Mucosa of stomach (tissue), 1 donor: ENCODE measurements at regions not wholly inside any gene's neighbourhood (a gene's known extent, or its start where the extent isn't known, plus 50 kb on each side); places are given as distances from the start of the nearest gene placed in this dataset.
"Not testable (repeated sequence)": the region's sequence is repeated elsewhere in the genome, so short reads cannot be mapped to it uniquely, and the experiment has no call there.

Source experiments
- H3K27me3 ChIP-seq: one replicate; pipeline ENCODE4 v1.7.0; 2013; ENCODE audit warnings: mild to moderate bottlenecking, low read length; ENCODE audit not compliant: control insufficient read depth, insufficient read depth
- H3K36me3 ChIP-seq: one replicate; pipeline ENCODE4 v1.7.0; 2013; ENCODE audit warnings: low read length; ENCODE audit not compliant: control insufficient read depth, insufficient read depth
- H3K4me1 ChIP-seq: one replicate; pipeline ENCODE4 v1.7.0; 2013; ENCODE audit warnings: mild to moderate bottlenecking, low read length; ENCODE audit not compliant: control insufficient read depth, insufficient read depth
- H3K4me3 ChIP-seq: one replicate; pipeline ENCODE4 v1.7.0; 2013; ENCODE audit warnings: low read length
- H3K9ac ChIP-seq: one replicate; pipeline ENCODE4 v1.7.0; 2013; ENCODE audit warnings: mild to moderate bottlenecking, low read length, moderate library complexity
- H3K9me3 ChIP-seq: one replicate; pipeline ENCODE4 v1.7.0; 2013; ENCODE audit warnings: mild to moderate bottlenecking, low read length, moderate library complexity; ENCODE audit not compliant: control insufficient read depth
- donor health status: Pancreatic carcinoma.

DNA sequence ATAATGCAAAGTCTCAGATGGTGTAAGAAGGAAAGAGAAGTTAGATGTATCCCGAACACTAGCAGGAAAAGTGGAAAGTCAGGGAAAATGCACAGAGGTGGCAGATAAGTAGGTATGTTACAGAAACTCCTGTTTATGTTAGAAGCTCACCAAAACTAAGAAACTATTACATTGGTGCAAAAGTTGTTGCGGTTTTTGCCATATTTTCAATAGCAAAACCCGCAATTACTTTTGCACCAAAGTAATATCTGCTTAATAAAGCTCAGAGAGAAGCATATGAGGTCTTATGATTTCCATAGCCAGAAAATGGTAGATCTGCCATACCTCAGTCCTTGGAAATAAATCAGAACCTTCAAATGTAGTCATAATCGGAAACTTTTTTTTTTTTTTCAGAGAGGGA, 1035.6 kb downstream of the PCDH7 start:
- no peaks in the 10 kb centered on the region for H3K9me3 ChIP-seq

DNA sequence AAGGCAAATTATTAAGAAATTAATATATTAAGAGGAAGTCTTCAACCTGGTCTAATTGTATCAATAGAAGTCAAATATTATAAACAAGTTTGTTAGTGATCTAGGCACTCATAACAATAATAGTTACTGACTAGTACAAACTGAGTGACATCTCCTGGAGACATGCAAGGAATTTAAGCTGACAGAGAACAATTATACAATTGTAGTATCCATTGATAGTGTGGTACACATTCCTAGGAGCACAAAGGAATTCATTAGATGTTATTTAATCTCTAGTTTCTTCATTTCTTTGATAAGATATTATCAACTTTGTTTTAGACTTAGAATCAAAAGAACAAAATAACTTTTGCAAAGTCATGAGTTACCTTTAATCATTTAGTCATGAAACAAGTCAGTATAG, 1048.6 kb downstream of the PCDH7 start:
- H3K4me3 ChIP-seq: no peak overlapping the region
- H3K36me3 ChIP-seq: no peaks in the 10 kb centered on the region
- no peak overlapping the region for H3K9ac ChIP-seq
- no peaks in the 10 kb centered on the region for H3K9me3 ChIP-seq
- H3K27me3 ChIP-seq: no peaks in the 10 kb centered on the region
- H3K4me1 ChIP-seq: no peaks in the 10 kb centered on the region

More for the DNA sequence above, 1035.6 kb downstream of the PCDH7 start:
- Histone ChIP-seq H3K36me3 (no peaks in the 10 kb centered on the region), H3K9ac (no peak overlapping the region), H3K4me3 (no peak overlapping the region), H3K4me1 (no peaks in the 10 kb centered on the region), H3K27me3 (no peaks in the 10 kb centered on the region)

DNA sequence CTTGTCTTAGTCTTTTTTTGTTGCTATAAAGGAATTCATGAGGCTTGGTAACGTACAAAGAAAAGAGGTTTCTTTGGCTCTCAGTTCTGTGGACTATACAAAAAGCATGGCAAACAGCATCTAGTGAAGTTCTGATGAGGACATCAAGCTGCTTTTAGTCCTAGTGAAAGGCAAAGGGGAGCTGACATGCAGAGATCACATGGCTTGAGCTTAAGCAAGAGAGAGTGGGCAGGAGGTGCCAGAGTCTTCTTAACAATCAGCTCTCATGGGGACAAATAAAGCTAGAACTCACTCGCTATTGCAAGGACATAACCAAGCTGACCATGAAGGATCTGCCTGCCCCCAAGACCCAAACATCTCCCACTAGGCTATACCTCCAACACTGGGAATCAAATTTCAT, 1063.1 kb downstream of the PCDH7 start:
- Histone ChIP-seq H3K27me3 (no peaks in the 10 kb centered on the region), H3K9ac (no peak overlapping the region), H3K4me1 (no peaks in the 10 kb centered on the region), H3K9me3 (no peaks in the 10 kb centered on the region), H3K36me3 (no peaks in the 10 kb centered on the region), H3K4me3 (no peak overlapping the region)

DNA sequence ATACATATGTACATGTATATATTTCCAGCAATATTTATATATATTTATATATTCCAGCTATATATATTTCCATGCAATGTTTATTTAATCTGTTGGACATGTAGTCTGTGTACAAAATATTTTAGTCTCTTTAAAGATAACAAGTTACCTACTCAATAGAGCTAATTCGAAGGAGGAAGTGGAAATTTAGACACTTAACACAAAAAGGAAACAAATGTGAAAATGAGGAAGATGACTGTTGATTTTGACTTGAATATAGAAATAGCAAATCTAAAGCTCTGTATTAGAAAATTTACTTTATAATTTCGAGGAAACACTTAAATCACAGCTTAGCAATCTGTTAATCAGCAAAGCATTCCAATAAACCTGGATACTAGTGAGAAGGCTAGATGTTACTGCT, 1064.4 kb downstream of the PCDH7 start:
- no peaks in the 10 kb centered on the region for H3K9me3 ChIP-seq
- no peaks in the 10 kb centered on the region for H3K4me1 ChIP-seq
- H3K27me3 ChIP-seq: no peaks in the 10 kb centered on the region
- no peak overlapping the region for H3K4me3 ChIP-seq
- no peaks in the 10 kb centered on the region for H3K36me3 ChIP-seq
- no peak overlapping the region for H3K9ac ChIP-seq

DNA sequence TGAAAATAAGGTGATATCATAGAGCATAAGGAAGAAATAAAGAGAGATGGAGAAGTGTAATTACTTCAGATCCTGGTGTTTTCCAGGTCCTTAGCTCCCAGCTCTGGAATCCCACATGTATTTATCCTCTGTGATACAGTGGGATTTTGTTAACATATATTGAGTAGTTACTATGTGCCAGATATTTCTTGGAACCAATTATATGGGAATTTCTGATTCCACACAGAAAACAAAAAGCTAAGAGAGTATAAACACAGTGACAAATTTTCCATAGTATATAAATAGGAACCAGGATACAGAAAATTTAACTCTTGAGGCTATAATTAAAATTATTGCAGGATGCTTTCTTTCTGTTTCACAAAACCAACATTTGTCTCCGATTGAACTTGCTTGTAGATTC, 1067.5 kb downstream of the PCDH7 start:
- no peaks in the 10 kb centered on the region for H3K27me3 ChIP-seq
- H3K9me3 ChIP-seq: no peaks in the 10 kb centered on the region
- no peak overlapping the region for H3K9ac ChIP-seq
- no peaks in the 10 kb centered on the region for H3K4me1 ChIP-seq
- H3K4me3 ChIP-seq: no peak overlapping the region
- H3K36me3 ChIP-seq: no peaks in the 10 kb centered on the region

DNA sequence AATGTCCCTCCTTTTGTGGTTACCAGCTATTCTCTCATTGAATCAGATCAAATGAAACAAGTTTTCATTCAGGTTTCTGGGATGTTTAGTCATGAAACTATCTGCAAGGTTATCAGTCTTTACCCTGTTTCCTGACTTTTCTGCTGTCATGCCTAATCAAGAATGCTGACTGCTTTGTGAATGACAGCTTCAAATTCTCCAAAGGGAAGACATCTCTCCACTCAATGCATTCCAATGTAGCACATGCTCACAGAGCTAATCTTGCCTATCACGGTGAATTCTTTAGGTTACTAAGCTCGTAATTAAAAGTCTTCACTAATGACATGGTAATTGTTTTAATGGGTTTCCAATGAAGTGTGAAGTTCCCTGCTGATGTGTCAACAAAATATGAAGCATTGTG, 1068.5 kb downstream of the PCDH7 start:
- H3K4me1 ChIP-seq: no peaks in the 10 kb centered on the region
- no peaks in the 10 kb centered on the region for H3K9me3 ChIP-seq
- no peak overlapping the region for H3K4me3 ChIP-seq
- no peak overlapping the region for H3K9ac ChIP-seq
- H3K36me3 ChIP-seq: no peaks in the 10 kb centered on the region
- H3K27me3 ChIP-seq: no peaks in the 10 kb centered on the region

DNA sequence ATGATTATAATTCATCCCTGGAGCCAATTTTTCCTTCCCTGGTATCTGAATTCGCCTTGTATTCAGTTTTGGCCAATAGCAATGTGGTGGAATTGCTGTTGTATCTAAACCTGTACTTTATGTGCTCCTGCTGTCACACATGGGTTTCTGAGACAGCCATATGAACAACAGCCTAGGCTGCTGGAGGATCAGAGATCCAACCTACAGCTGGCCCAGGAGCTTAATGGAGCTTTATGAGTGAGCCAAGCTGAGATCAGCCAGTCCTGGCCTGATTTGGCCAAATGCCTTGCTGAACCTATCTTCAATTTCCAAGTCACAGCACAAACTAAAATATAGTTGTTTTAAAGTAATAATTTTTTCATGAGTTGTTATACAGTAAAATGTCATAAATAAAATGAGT, 1071.5 kb downstream of the PCDH7 start:
- no peaks in the 10 kb centered on the region for H3K9me3 ChIP-seq
- H3K4me3 ChIP-seq: no peak overlapping the region
- no peak overlapping the region for H3K9ac ChIP-seq
- no peaks in the 10 kb centered on the region for H3K36me3 ChIP-seq
- H3K4me1 ChIP-seq: no peaks in the 10 kb centered on the region
- H3K27me3 ChIP-seq: no peaks in the 10 kb centered on the region

DNA sequence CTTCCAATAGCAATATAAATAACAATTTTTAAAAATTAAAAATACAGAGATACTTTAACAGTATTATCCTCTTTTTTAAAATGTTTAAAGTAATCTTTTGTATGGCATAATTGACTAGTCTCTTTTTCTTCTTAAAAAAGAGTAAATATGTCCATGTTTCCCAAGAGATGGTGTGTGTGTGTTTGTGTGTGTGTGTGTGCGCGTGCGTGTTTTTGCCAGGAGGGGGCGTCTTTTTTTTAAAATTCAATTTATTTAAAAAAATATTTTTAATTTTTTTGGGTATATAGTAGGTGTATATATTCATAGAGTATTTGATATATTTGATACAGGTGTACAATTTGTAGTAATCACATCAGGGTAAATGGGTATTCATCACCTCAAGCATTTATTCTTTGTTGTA, 1073.7 kb downstream of the PCDH7 start:
- Histone ChIP-seq H3K4me3 (no peak overlapping the region), H3K36me3 (no peaks in the 10 kb centered on the region), H3K27me3 (no peaks in the 10 kb centered on the region), H3K4me1 (no peaks in the 10 kb centered on the region), H3K9me3 (no peaks in the 10 kb centered on the region), H3K9ac (no peak overlapping the region)

DNA sequence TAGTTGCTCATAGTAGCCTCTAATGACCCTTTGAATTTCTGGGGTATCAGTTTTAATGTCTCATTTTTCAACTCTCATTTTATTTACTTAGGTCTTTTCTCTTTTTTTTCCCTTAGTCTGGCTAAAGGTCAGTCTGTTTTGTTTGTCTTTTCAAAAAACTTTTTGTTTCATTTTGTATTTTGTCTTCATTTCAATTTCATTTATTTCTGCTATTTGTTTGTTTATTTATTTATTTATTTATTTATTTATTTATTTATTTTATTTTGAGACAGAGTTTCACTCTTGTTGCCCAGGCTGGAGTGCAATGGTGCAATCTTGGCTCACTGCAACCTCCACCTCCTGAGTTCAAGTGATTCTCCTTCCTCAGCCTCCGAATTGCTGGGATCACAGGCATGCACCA, 1076.9 kb downstream of the PCDH7 start:
- not testable (repeated sequence) for H3K4me1 ChIP-seq, H3K9ac ChIP-seq, H3K36me3 ChIP-seq, H3K27me3 ChIP-seq, H3K4me3 ChIP-seq, H3K9me3 ChIP-seq

DNA sequence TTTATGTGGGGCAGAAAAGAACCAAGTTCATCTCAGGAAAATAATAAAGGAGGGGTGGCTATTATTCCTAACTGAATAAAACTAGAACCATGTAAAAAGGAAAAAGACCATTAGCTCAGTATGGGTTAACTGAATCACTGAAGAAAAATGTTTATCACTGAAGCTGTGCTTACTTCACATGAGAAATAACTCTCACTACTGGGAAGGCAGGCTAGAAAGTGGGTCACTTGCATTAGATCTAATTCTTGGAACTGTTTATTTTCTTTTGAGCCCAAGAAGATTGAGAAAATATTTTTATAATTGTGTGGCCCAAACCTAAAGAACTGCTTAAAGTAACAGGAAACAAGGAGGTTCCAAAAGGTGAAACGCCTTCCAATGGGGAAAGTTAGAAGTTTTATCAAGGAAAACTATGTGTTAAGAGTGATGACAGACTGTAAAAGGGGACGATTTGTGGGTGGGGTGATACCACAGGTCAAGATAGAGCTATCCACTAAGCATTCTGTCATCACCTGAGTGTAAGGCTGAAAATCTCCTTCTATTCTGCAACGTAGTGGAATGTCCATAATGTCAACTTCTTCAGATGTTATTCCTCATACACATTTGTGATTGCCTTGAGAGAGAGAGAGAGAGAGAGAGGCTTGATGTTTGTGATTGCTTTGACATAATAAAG, 1083.5 kb downstream of the PCDH7 start:
- H3K36me3 ChIP-seq: no peaks in the 10 kb centered on the region
- H3K4me3 ChIP-seq: no peak overlapping the region
- H3K9ac ChIP-seq: no peak overlapping the region
- no peaks in the 10 kb centered on the region for H3K4me1 ChIP-seq
- H3K9me3 ChIP-seq: no peaks in the 10 kb centered on the region
- no peaks in the 10 kb centered on the region for H3K27me3 ChIP-seq

DNA sequence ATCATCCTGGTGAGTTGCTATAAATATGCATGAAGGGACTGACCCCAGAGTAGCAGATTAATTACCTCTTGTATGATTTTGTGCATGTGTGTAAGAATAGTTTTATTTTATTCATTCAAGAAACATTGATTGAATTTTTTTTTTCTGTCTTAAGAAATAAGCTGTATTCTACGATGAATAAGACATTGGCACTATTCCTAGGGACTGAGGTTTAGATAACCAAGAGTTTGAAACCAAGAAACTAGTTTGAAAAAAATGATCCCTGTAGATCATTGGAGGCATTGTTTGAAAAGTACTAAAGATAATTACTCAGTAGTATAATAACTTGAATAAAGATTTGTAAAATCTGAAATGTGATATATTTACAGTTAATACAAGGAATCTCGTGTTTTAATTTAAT, 1086.9 kb downstream of the PCDH7 start:
- no peak overlapping the region for H3K9ac ChIP-seq
- no peak overlapping the region for H3K4me3 ChIP-seq
- no peaks in the 10 kb centered on the region for H3K36me3 ChIP-seq
- H3K9me3 ChIP-seq: no peaks in the 10 kb centered on the region
- H3K27me3 ChIP-seq: no peaks in the 10 kb centered on the region
- no peaks in the 10 kb centered on the region for H3K4me1 ChIP-seq

DNA sequence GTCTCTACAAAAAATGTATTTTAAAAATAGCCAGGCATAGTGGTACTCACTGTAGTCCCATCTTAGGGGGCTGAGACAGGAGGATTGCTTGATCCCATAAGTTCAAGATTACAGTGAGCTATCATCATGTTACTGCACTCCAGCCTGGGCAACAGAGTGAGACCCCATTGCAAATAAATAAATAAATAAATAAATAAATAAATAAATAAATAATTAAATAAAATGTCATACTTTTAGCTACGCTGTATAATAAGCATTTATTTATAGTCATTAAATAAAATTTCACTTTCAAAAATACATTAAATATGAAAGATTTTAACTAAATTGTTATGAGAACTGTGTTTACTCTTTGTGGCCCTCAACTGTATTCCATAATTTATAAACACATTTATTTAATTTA, 1124.2 kb downstream of the PCDH7 start:
- Histone ChIP-seq H3K9ac (no peak overlapping the region), H3K4me1 (no peaks in the 10 kb centered on the region), H3K4me3 (no peak overlapping the region), H3K9me3 (no peaks in the 10 kb centered on the region), H3K27me3 (no peaks in the 10 kb centered on the region), H3K36me3 (no peaks in the 10 kb centered on the region)

DNA sequence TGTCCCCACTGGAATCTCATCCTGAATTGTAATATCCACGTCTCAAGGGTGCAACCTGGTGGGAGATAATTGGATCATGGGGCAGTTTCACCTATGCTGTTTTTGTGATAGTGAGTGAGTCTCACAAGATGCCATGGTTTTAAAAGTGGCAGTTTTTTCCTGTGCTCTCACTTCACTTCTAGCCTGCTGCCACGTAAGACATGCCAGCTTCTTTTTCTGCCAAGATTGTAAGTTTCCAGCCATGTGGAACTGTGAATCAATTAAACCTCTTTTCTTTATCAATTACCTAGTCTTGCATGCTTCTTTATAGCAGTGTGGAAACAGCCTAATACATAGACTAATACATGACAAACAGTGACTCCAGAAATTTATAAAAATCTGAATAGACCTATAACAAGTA, 1131.8 kb downstream of the PCDH7 start:
- Histone ChIP-seq H3K9ac (no peak overlapping the region), H3K4me1 (no peaks in the 10 kb centered on the region), H3K9me3 (no peaks in the 10 kb centered on the region), H3K4me3 (no peak overlapping the region), H3K27me3 (no peaks in the 10 kb centered on the region), H3K36me3 (no peaks in the 10 kb centered on the region)
